ENCODE measurements at regions not wholly inside any gene's neighbourhood (a gene's known extent, or its start where the extent isn't known, plus 50 kb on each side); places are given as distances from the start of the nearest gene placed in this dataset.

DNA sequence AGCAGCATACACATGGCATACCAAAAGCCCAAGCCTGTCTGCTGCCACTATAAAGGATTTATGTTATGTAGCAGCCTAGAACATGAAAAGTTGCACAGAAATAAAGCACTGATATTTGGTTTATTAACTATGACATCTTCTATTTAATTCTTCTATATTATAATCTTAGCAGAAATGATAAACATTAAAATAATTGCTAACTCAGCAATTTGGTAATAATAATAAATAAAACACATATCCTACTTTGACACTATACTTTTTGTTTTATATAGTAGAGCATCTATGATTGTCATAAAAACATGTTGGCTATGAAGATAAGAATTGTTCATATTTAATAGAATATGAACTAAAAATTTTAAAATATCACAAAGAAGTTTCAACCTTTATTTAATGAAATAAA, 1733.3 kb upstream of the IGFBP7 start:
- TF ChIP-seq, protein P1, sequence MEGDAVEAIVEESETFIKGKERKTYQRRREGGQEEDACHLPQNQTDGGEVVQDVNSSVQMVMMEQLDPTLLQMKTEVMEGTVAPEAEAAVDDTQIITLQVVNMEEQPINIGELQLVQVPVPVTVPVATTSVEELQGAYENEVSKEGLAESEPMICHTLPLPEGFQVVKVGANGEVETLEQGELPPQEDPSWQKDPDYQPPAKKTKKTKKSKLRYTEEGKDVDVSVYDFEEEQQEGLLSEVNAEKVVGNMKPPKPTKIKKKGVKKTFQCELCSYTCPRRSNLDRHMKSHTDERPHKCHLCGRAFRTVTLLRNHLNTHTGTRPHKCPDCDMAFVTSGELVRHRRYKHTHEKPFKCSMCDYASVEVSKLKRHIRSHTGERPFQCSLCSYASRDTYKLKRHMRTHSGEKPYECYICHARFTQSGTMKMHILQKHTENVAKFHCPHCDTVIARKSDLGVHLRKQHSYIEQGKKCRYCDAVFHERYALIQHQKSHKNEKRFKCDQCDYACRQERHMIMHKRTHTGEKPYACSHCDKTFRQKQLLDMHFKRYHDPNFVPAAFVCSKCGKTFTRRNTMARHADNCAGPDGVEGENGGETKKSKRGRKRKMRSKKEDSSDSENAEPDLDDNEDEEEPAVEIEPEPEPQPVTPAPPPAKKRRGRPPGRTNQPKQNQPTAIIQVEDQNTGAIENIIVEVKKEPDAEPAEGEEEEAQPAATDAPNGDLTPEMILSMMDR (IDR thresholded peaks at IDR 0.05), result no peak
- TF ChIP-seq POLR2A (IDR thresholded peaks at IDR 0.05), result no peak
